ENCODE measurements at regions not wholly inside any gene's neighbourhood (a gene's known extent, or its start where the extent isn't known, plus 50 kb on each side); places are given as distances from the start of the nearest gene placed in this dataset.

- no peak for TF ChIP-seq CTCF (conservative IDR thresholded peaks at IDR 0.05; ENCODE audit: low read depth, low read length)
- no peak for DNase-seq (ENCODE audit: low read depth)
- no peak overlapping the region for H3K4me3 ChIP-seq (ENCODE audit: low read length)
Observed at GRCh38 chr4:120329386-120329785, 262.7 kb upstream of the MAD2L1 start.

GRCh38 chr4:120327276-120327675 lies 260.6 kb upstream of the MAD2L1 start:
- H3K4me3 ChIP-seq (ENCODE audit: low read length): no peak overlapping the region
- TF ChIP-seq CTCF (conservative IDR thresholded peaks at IDR 0.05; ENCODE audit: low read depth, low read length): no peak
- DNase-seq (ENCODE audit: low read depth): no peak

DNA sequence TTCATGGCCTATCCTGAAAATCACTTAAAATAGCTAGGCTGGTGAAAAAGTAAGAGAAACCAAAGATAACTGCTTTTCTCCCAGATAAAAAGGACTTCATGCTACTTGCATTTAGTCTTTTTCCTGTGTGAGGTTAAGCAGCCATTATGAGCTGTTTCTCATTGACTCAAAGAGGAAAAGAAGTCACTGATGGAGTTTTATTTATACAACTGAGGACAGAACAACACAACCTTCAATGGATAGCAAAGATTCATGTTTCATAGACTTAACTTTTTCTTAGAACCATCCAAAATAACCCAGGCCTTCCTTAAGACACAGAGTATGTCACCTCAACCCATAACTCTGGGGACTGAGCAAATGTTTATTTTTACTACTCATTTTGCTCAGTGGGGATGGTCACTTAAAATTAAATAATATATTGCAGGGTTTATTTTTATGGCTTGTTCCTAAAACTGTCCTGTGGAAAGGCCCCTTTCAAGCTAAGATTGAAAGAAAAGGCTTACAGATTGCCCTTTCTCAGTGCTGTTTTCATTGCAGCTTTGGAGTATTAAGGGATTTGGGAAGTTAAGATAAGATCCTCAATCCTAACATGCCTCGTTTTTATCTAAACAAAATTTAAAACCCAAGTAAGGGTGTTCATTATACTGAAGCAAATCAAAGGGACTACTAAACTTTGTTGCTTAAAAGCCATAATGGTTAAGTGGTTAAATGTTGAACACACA lies 252.6 kb upstream of the MAD2L1 start:
- no peak for TF ChIP-seq CTCF (conservative IDR thresholded peaks at IDR 0.05; ENCODE audit: low read depth, low read length)
- DNase-seq (ENCODE audit: low read depth): no peak
- H3K4me3 ChIP-seq (ENCODE audit: low read length): no peak overlapping the region

GRCh38 chr4:120318196-120318846 lies 251.7 kb upstream of the MAD2L1 start:
- no peak for TF ChIP-seq CTCF (conservative IDR thresholded peaks at IDR 0.05; ENCODE audit: low read depth, low read length)
- no peak overlapping the region for H3K4me3 ChIP-seq (ENCODE audit: low read length)
- DNase-seq (ENCODE audit: low read depth): no peak

- no peak for TF ChIP-seq CTCF (conservative IDR thresholded peaks at IDR 0.05; ENCODE audit: low read depth, low read length)
- H3K4me3 ChIP-seq (ENCODE audit: low read length): no peak overlapping the region
- no peak for DNase-seq (ENCODE audit: low read depth)
Observed at GRCh38 chr4:120317713-120318112, 251.1 kb upstream of the MAD2L1 start.

DNA sequence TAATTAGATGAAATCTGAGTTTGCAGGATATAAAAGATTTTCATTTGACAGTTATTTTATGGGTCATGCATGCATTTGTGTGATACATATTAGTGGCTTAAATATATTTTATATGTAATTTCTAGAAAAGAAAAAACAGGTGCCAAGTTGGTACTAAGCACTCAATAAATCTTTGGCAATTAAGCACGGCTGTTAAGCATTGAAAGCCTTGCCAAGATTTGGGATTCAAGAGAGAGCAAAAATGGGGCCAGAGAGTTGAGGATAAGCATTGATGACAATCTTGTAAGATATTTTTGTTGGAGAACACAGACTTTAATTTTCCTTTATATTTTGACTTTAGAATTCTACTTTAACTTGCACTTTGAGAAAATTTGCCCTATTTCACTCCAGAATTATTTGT lies 249.8 kb upstream of the MAD2L1 start:
- no peak for TF ChIP-seq CTCF (conservative IDR thresholded peaks at IDR 0.05; ENCODE audit: low read depth, low read length)
- no peak overlapping the region for H3K4me3 ChIP-seq (ENCODE audit: low read length)
- DNase-seq (ENCODE audit: low read depth): peak; percentile 6

- no peak overlapping the region for H3K4me3 ChIP-seq (ENCODE audit: low read length)
- no peak for TF ChIP-seq CTCF (conservative IDR thresholded peaks at IDR 0.05; ENCODE audit: low read depth, low read length)
- DNase-seq (ENCODE audit: low read depth): no peak
Observed at GRCh38 chr4:120314969-120315368, 248.3 kb upstream of the MAD2L1 start.

Measured in retinal pigment epithelial cell (primary cell).